NCI-H2227 treated with DMSO at 0.1 percent for 48 hours (cell line): ENCODE measurements at regions not wholly inside any gene's neighbourhood (a gene's known extent, or its start where the extent isn't known, plus 50 kb on each side); places are given as distances from the start of the nearest gene placed in this dataset.
"Not testable (repeated sequence)": the region's sequence is repeated elsewhere in the genome, so short reads cannot be mapped to it uniquely, and the experiment has no call there.

Source experiments
- DNase-seq: peaks from one replicate; lab custom pipeline; 2025; lab: John Stamatoyannopoulos, UW

DNA sequence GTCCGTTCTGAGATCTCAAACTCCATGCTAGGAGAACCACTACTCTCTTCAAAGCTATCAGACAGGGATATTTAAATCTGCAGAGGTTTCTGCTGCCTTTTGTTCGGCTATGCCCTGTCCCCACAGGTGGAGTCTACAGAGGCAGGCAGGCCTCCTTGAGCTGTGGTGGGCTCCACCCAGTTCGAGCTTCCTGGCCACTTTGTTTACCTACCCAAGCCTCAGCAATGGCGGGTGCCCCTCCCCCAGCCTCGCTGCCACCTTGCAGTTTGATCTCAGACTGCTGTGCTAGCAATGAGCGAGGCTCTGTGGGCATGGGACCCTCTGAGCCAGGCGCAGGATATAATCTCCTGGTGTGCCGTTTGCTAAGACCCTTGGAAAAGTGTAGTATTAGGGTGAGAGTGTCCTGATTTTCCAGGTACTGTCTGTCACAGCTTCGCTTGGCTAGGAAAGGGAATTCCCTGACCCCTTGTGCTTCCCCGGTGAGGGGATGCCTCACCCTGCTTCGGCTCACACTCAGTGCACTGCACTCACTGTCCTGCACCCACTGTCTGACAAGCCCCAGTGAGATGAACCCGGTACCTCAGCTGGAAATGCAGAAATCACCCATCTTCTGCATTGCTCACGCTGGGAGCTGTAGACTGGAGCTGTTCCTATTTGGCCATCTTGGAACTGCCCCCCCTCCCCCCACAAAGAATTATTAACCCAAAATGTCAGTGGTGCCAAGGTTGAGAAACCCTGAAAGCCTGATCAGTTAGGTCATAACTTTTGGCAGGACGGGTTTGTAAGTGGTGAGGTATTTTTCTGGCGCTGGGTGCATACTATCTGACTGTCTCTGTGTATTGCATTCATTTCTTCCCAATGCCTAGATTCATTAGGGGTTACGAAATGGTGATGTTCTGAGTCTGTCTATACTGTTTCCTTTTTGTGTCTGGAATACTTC is 181.4 kb downstream of the TEX29 start:
- not testable (repeated sequence) for DNase-seq

GRCh38 chr13:111502957-111503356 is 182.5 kb downstream of the TEX29 start:
- no peak for DNase-seq

DNA sequence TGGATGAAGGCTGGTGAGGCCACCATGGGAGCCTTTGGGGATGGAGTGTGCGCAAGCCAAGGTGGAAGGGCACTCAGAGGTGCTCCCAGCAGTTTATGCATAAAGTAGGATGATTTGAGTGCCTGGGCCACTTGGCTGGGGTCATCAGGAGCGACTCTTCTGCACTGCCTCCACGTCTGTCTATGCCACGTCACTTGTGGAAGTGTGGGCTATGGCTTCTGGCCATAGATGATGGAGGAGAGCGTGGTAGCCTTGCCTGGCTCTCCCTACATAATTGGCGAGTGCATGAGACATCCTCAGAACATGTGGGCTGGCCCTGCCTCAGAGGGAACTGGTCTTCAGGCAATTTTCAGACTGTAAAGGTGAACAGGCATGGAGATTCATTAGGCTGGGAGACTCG is 182.9 kb downstream of the TEX29 start:
- no peak for DNase-seq

- no peak for DNase-seq
These were observed 183.7 kb downstream of the TEX29 start for GRCh38 chr13:111503905-111504695.

DNA sequence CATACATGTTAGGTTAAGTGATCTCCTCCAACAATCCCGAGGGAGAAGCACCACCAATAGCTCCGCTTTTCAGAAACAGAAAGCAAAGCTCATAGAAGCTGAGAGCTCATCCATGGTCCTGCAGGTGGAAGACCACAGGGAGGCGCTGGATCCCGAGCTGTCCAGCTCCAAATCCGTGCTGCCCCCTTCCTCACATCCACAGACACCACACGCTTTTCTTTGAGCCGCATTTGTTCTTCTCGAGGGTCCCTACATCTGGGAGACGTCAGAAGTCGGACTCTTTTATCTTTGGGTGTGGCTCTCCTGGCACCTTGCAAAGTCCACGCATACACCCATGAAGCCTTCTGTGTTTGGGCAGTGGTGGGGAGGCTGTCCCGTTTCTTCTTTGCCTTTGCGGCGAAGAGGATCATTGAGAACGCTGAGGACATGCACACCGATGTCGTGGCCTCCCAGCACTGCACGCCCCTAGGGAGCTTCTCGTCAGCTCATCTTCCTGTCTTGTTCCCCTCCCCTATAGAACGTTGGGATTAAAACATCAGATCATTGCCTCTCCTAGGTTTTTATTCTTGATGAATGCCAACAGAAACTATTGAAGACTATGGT is 184.8 kb downstream of the TEX29 start:
- DNase-seq, result no peak

GRCh38 chr13:111506125-111506524 is 185.7 kb downstream of the TEX29 start:
- DNase-seq, result no peak

DNA sequence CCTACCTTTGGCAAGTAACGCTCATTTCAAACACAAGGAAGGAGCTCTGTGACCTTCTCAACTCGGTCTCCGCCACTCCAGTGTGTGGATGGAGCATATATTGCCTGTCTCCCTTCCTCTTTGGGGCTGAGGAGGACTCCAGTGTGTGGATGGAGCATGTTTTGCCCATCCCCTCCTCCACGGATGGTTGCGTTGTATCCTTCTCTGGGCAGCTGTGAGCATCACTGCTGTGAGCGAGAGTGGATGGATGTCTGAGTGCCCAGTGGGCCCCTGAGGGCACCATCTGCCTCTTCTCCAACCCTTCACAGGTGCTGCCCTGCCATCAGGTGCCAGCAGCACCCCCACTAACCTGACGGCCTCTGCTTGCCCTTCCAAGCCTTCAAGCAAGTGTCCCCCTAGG is 186.2 kb downstream of the TEX29 start:
- no peak for DNase-seq

DNA sequence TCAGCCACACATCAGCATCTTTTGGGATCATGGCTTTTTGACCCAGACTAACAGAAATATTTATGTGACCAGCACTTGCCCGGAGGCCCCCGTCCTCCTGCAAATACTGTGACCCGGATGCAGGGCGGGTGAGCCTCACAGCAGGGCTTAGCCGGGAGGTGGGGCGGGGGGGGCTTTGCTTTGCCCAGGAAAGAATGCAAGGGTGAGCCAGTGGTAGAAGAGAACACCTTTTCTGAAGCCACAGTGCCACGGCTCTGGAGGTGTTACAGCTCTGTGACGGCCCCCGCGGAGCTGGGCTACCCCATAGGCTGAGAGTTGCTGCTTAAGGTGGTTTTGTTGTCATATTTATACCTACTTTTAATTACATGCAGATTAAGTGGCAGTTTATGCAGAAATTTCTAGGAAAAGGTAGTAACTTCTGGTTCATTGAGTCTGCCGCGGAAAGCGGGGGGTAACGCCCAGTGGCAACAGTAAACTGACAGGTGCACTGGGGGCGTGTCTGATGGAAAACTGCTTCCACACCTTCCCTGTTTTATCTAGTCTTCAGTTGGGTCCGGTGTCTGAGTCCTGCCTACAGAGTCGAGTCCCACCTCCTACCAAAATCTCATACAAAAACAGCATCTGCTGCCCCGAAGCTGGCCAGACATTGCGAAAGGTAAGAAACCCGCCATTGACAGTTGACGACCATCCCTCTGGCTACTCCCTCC is 187.9 kb downstream of the TEX29 start:
- no peak for DNase-seq

GRCh38 chr13:111508902-111509509 is 188.6 kb downstream of the TEX29 start:
- no peak for DNase-seq

DNA sequence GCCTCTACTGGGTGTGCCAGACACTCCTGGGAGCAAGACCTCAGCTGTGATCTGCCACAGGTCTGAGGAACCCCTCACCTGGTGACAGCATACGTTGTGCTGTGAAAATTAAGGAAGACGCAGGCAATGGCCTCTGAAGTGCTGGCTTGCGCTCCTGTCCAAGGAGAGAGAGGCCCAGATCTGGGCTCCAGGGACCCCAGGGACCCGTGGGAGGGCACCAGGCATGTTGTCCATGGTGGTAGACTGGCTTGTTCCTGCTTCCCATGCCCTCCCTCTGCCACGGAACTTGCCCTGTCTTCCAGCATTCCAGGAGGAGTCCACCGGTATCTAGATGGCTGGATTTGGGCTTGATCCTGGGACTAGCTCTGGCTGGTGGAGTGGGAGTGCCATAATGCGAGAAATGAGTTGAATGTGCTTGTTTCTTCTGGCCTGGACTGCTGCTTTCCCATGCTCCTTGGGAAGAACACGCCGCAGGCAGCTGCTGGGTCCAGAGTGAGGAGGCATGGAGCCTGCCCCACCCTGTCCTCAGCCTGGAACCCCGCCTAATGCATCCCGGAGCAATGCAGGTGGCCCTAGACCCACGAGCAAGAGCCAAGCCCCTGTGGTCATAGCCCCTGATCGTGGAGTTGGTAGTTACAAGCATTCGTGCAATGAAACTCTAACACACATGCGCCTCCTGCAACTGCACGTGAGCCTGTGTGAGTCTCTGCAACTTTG is 190.2 kb downstream of the TEX29 start:
- no peak for DNase-seq

DNA sequence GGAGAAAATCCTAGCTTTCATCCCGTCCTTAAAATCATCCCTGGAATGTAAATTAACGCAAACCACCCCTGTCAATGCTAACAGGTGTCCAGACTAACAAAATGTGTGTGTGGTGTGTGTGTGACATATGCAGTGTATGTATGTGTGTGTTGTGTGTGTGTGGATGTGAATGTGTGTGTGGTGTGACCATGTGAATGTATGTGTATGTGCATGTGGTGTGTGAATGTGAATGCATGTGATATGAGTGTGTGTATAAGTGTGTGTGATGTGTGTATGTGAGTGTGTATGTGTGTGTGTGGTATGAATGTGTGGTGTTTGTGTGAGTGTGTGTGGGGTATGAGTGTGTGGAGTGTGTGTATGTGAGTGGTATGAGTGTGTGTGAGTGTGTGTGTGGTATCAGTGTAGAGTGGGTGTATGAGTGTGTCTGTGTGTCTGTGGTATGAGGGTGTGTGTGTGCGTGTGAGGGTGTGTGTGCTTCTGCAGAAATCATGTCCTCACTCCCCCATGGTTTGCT is 190.8 kb downstream of the TEX29 start:
- DNase-seq, result no peak

DNA sequence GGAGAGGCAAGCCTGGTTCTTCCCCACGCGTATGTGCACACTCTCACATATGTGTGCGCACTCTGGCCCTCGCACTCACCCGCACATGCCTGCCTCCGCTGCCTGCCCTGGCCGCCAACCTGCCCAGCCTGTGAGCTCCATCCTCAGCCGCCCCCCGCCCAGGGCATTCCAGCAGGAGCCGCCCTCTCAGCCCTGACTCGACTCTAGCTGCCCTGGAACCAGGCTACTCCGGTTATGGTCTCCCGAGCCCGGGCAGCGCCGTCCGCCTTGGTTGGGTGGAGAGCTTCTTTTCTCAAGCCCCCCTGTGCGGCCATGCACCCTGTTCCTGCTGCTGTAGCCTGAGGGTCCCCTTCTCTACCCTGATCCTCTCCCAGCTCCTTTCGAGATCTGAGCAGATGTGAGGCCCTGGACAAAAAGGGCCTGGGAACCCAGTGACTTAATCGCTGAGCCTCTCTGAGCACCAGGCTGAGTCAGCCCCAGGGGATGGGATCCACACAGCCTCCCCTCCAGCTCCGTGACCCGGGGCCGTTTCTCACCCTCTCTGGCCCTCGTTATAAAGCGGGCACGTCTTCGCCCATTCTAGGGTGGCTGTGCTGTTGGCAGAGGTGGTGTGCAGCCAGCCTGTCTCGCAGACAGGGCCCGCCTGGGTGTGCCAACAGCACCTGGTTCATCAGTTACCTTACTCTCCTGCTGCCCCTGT is 191.5 kb downstream of the TEX29 start:
- no peak for DNase-seq

- DNase-seq, result no peak
These were observed 192.3 kb downstream of the TEX29 start for GRCh38 chr13:111512707-111513106.

GRCh38 chr13:111513766-111514609 is 193.5 kb downstream of the TEX29 start:
- no peak for DNase-seq

GRCh38 chr13:111514610-111515306 is 194.3 kb downstream of the TEX29 start:
- no peak for DNase-seq

DNA sequence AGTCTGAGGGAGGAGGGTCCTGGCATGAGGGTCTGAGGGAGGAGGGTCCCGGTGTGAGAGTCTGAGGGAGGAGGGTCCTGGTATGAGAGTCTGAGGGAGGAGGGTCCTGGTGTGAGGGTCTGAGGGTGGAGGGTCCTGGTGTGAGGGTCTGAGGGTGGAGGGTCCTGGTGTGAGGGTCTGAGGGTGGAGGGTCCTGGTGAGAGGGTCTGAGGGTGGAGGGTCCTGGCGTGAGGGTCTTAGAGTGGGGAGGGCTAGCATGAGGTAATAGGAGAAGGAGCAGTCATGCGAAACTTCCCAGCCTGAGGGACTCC is 194.8 kb downstream of the TEX29 start:
- DNase-seq, result no peak

DNA sequence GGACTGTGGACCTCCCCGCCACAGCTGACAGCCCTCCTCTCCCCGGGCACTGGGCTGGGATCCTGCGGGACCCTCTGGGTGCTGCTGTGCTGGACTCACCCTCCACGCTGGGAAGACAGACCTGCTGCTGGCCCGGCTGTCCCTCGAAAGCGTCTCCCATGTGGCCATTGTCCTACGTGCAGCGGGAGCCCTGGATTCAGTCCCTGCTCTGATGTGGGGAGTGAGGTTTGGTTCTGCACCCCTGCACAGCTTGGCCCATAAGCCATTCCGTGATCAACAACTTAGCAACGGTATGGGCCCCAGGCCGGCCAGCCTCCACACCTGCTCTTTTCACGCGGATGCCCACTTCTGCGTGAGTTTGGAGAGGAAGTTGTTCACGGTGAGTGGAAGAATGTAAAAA is 195.2 kb downstream of the TEX29 start:
- DNase-seq, result no peak

- DNase-seq, result no peak
These were observed 196.5 kb downstream of the TEX29 start for GRCh38 chr13:111516712-111517640.
